ENCODE measurements at regions not wholly inside any gene's neighbourhood (a gene's known extent, or its start where the extent isn't known, plus 50 kb on each side); places are given as distances from the start of the nearest gene placed in this dataset.
"Not testable (repeated sequence)": the region's sequence is repeated elsewhere in the genome, so short reads cannot be mapped to it uniquely, and the experiment has no call there.

- Histone ChIP-seq H3K4me1 (ENCODE audit: control insufficient read depth, extremely low read depth, insufficient read depth, low read length) (no peaks in the 10 kb centered on the region), H3K9me3 (ENCODE audit: control insufficient read depth, low read depth, low read length) (no peaks in the 10 kb centered on the region), H3K79me2 (ENCODE audit: control insufficient read depth, insufficient read depth, low read length) (no peaks in the 10 kb centered on the region), H3K27ac (ENCODE audit: control insufficient read depth, insufficient read depth, low read length) (no peak overlapping the region), H2AFZ (ENCODE audit: control insufficient read depth, low read length) (no peak overlapping the region), H3K9me1 (ENCODE audit: control insufficient read depth, extremely low read depth, insufficient read depth, low read length) (no peaks in the 10 kb centered on the region), H3K36me3 (ENCODE audit: control insufficient read depth in 2 of 2, extremely low read depth in 1 of 2, insufficient read depth in 2 of 2, low read length in 2 of 2) (no peaks in the 10 kb centered on the region), H3K9ac (ENCODE audit: control insufficient read depth, extremely low read depth, insufficient read depth, low read length) (no peak overlapping the region), H3K4me2 (ENCODE audit: control insufficient read depth, extremely low read depth, insufficient read depth, low read depth, low read length) (no peak overlapping the region), H3K4me3 (ENCODE audit: control insufficient read depth in 2 of 3, extremely low read depth in 1 of 3, insufficient read depth in 2 of 3, low read depth in 1 of 3, low read length in 3 of 3) (no peak overlapping the region), H3K27me3 (ENCODE audit: control insufficient read depth, extremely low read depth, insufficient read depth, low read length) (no peaks in the 10 kb centered on the region), H4K20me1 (ENCODE audit: control insufficient read depth, extremely low read depth, insufficient read depth, low read length) (no peaks in the 10 kb centered on the region)
- no peak for FAIRE-seq
- no peak for DNase-seq (ENCODE audit: low read depth, low spot score)
- TF ChIP-seq CTCF (optimal IDR thresholded peaks at IDR 0.05 in 1 of 3, IDR thresholded peaks at IDR 0.05 in 1 of 3, conservative IDR thresholded peaks at IDR 0.05 in 1 of 3; ENCODE audit: extremely low read depth in 1 of 3, insufficient read depth in 2 of 3, low read length in 3 of 3) (no peak), EZH2 (IDR thresholded peaks at IDR 0.05; ENCODE audit: low read length) (no peak)
- dilution Hi-C loops (cut with MboI; ENCODE audit: extremely low pct_ligation_motif_present, low sequenced_read_pairs), result no loop called here
Observed at GRCh38 chr21:38089763-38090046, 167.1 kb upstream of the KCNJ15 start.

GRCh38 chr21:38091061-38091460 lies 165.7 kb upstream of the KCNJ15 start:
- H3K4me3 ChIP-seq (ENCODE audit: control insufficient read depth in 2 of 3, extremely low read depth in 1 of 3, insufficient read depth in 2 of 3, low read depth in 1 of 3, low read length in 3 of 3); H3K4me2 ChIP-seq (ENCODE audit: control insufficient read depth, extremely low read depth, insufficient read depth, low read depth, low read length); H2AFZ ChIP-seq (ENCODE audit: control insufficient read depth, low read length); DNase-seq (ENCODE audit: low read depth, low spot score); H3K36me3 ChIP-seq (ENCODE audit: control insufficient read depth in 2 of 2, extremely low read depth in 1 of 2, insufficient read depth in 2 of 2, low read length in 2 of 2); H3K4me1 ChIP-seq (ENCODE audit: control insufficient read depth, extremely low read depth, insufficient read depth, low read length); H3K9me3 ChIP-seq (ENCODE audit: control insufficient read depth, low read depth, low read length); H3K27me3 ChIP-seq (ENCODE audit: control insufficient read depth, extremely low read depth, insufficient read depth, low read length); H3K9me1 ChIP-seq (ENCODE audit: control insufficient read depth, extremely low read depth, insufficient read depth, low read length); H3K79me2 ChIP-seq (ENCODE audit: control insufficient read depth, insufficient read depth, low read length); H3K27ac ChIP-seq (ENCODE audit: control insufficient read depth, insufficient read depth, low read length); H3K9ac ChIP-seq (ENCODE audit: control insufficient read depth, extremely low read depth, insufficient read depth, low read length); FAIRE-seq; H4K20me1 ChIP-seq (ENCODE audit: control insufficient read depth, extremely low read depth, insufficient read depth, low read length); dilution Hi-C loops (cut with MboI; ENCODE audit: extremely low pct_ligation_motif_present, low sequenced_read_pairs): not testable (repeated sequence)

- Histone ChIP-seq H3K4me2 (ENCODE audit: control insufficient read depth, extremely low read depth, insufficient read depth, low read depth, low read length) (no peak overlapping the region), H3K4me3 (ENCODE audit: control insufficient read depth in 2 of 3, extremely low read depth in 1 of 3, insufficient read depth in 2 of 3, low read depth in 1 of 3, low read length in 3 of 3) (no peak overlapping the region), H4K20me1 (ENCODE audit: control insufficient read depth, extremely low read depth, insufficient read depth, low read length) (no peaks in the 10 kb centered on the region), H2AFZ (ENCODE audit: control insufficient read depth, low read length) (no peak overlapping the region), H3K27me3 (ENCODE audit: control insufficient read depth, extremely low read depth, insufficient read depth, low read length) (no peaks in the 10 kb centered on the region), H3K27ac (ENCODE audit: control insufficient read depth, insufficient read depth, low read length) (no peak overlapping the region), H3K9me1 (ENCODE audit: control insufficient read depth, extremely low read depth, insufficient read depth, low read length) (no peaks in the 10 kb centered on the region), H3K9ac (ENCODE audit: control insufficient read depth, extremely low read depth, insufficient read depth, low read length) (no peak overlapping the region), H3K9me3 (ENCODE audit: control insufficient read depth, low read depth, low read length) (no peaks in the 10 kb centered on the region), H3K36me3 (ENCODE audit: control insufficient read depth in 2 of 2, extremely low read depth in 1 of 2, insufficient read depth in 2 of 2, low read length in 2 of 2) (no peaks in the 10 kb centered on the region), H3K4me1 (ENCODE audit: control insufficient read depth, extremely low read depth, insufficient read depth, low read length) (no peaks in the 10 kb centered on the region), H3K79me2 (ENCODE audit: control insufficient read depth, insufficient read depth, low read length) (no peaks in the 10 kb centered on the region)
- FAIRE-seq, result no peak
- no peak for TF ChIP-seq CTCF (optimal IDR thresholded peaks at IDR 0.05 in 1 of 3, IDR thresholded peaks at IDR 0.05 in 1 of 3, conservative IDR thresholded peaks at IDR 0.05 in 1 of 3; ENCODE audit: extremely low read depth in 1 of 3, insufficient read depth in 2 of 3, low read length in 3 of 3)
- no peak for TF ChIP-seq EZH2 (IDR thresholded peaks at IDR 0.05; ENCODE audit: low read length)
- dilution Hi-C loops (cut with MboI; ENCODE audit: extremely low pct_ligation_motif_present, low sequenced_read_pairs), result no loop called here
- no peak for DNase-seq (ENCODE audit: low read depth, low spot score)
Observed at GRCh38 chr21:38092051-38092450, 164.7 kb upstream of the KCNJ15 start.

Data from keratinocyte (primary cell).